Suprapubic skin (tissue), 4 donors: ENCODE measurements at regions not wholly inside any gene's neighbourhood (a gene's known extent, or its start where the extent isn't known, plus 50 kb on each side); places are given as distances from the start of the nearest gene placed in this dataset.

Source experiments
- DNase-seq, 2 donors: peaks; one replicate each; pipeline ENCODE4 v3.0.0-alpha.2; 2019; ENCODE audit warnings: low spot score in 2 of 2
- H3K27ac ChIP-seq: fragments of 200-600 bp; sonication (generic); one replicate; pipeline ENCODE4 v1.5.1; 2019
- H3K27me3 ChIP-seq: fragments of 200-600 bp; sonication (generic); one replicate; pipeline ENCODE4 v1.5.1; 2019
- H3K36me3 ChIP-seq: fragments of 200-600 bp; sonication (generic); one replicate; pipeline ENCODE4 v1.5.1; 2019
- H3K4me1 ChIP-seq: fragments of 200-600 bp; sonication (generic); one replicate; pipeline ENCODE4 v1.5.1; 2019
- H3K4me3 ChIP-seq: fragments of 200-600 bp; sonication (generic); one replicate; pipeline ENCODE4 v1.5.1; 2019; ENCODE audit warnings: mild to moderate bottlenecking
- H3K9me3 ChIP-seq: fragments of 200-600 bp; sonication (generic); one replicate; pipeline ENCODE4 v1.5.1; 2019
- EP300 ChIP-seq: sonication (generic); formaldehyde crosslinking; IDR thresholded peaks from one replicate; pipeline ENCODE4 v1.6.1; 2017; ENCODE audit warnings: antibody characterized with exemption
- POLR2A ChIP-seq, 2 donors: fragments of 450-650 bp; IDR thresholded peaks; one replicate each; pipeline ENCODE4 v1.6.1; 2017; ENCODE audit warnings: antibody characterized with exemption in 2 of 2, mild to moderate bottlenecking in 2 of 2, moderate library complexity in 2 of 2
- POLR2AphosphoS5 ChIP-seq, 3 donors: sonication (generic); formaldehyde crosslinking; IDR thresholded peaks; one replicate each; pipeline ENCODE4 v1.6.1; 2017; ENCODE audit warnings: antibody characterized with exemption in 3 of 3
- WGBS: methylation state at CpG from one replicate; pipeline ENCODE4 v1.1.5; 2018; 5-methylcytosine and 5-hydroxymethylcytosine counted together
- TF ChIP-seq, protein P1 (sequence below), 2 donors: fragments of 200-600 bp in 1 of 2; fragments of 450-650 bp in 1 of 2; sonication (generic) in 1 of 2; IDR thresholded peaks; one replicate each; pipeline ENCODE4 v1.5.1; 2016 to 2019; ENCODE audit warnings: antibody characterized with exemption in 2 of 2, mild to moderate bottlenecking in 1 of 2, moderate library complexity in 1 of 2

DNA sequence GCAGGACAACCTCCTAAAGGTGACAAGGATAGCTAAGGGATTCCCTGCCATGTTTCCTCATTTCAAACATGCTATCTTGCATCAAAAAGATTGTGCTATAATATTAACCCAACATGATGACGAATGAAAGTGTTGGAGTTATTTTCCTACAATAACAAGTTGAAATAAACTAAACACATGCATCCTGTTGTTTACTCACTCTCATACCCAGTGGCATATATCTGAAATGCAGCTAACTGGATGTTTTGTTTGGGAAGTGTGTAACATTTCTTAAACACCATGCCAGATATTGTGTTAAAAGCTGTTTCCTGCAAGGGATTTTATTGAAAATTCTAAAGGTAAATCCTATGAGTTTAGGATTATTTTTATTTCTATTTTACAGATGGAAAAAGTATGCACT, 139.6 kb downstream of the TFPI2 start:
- Histone ChIP-seq H3K4me3 (no peak overlapping the region), H3K9me3 (no peaks in the 10 kb centered on the region), H3K27ac (no peak overlapping the region), H3K4me1 (no peaks in the 10 kb centered on the region), H3K36me3 (no peaks in the 10 kb centered on the region), H3K27me3 (no peaks in the 10 kb centered on the region)
- DNase-seq: no peak
- TF ChIP-seq, protein P1, sequence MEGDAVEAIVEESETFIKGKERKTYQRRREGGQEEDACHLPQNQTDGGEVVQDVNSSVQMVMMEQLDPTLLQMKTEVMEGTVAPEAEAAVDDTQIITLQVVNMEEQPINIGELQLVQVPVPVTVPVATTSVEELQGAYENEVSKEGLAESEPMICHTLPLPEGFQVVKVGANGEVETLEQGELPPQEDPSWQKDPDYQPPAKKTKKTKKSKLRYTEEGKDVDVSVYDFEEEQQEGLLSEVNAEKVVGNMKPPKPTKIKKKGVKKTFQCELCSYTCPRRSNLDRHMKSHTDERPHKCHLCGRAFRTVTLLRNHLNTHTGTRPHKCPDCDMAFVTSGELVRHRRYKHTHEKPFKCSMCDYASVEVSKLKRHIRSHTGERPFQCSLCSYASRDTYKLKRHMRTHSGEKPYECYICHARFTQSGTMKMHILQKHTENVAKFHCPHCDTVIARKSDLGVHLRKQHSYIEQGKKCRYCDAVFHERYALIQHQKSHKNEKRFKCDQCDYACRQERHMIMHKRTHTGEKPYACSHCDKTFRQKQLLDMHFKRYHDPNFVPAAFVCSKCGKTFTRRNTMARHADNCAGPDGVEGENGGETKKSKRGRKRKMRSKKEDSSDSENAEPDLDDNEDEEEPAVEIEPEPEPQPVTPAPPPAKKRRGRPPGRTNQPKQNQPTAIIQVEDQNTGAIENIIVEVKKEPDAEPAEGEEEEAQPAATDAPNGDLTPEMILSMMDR (IDR thresholded peaks at IDR 0.05): no peak
- TF ChIP-seq POLR2AphosphoS5 (IDR thresholded peaks at IDR 0.05) (no peak), EP300 (no peak), POLR2A (IDR thresholded peaks at IDR 0.05) (no peak)
- WGBS: 61% methylated on average over 1 of the region's 1 CpG

DNA sequence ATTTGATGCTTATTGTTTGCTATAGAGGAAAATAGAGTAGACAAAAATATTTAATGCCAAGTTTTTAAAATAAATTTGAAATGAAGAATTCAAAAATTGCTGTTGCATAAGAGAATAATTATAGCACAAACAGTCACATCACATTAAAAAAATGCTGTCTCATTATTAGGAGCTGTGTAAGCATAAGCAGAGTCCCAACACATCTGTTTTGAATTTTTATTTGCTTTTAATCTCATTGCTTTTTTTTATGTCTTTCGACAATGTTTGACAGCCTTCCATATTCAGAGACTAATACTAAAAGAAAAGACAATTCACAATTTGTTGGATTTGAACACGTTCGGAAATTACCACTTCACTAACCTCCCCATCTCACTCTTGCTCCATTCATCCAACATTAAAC, 143.5 kb downstream of the TFPI2 start:
- Histone ChIP-seq H3K4me3 (no peak overlapping the region), H3K9me3 (no peaks in the 10 kb centered on the region), H3K27me3 (no peaks in the 10 kb centered on the region), H3K36me3 (no peaks in the 10 kb centered on the region), H3K27ac (no peak overlapping the region), H3K4me1 (no peaks in the 10 kb centered on the region)
- TF ChIP-seq POLR2A (IDR thresholded peaks at IDR 0.05) (no peak), EP300 (no peak), POLR2AphosphoS5 (IDR thresholded peaks at IDR 0.05) (no peak)
- TF ChIP-seq, protein P1 (IDR thresholded peaks at IDR 0.05): no peak
- 60% methylated on average over 3 of the region's 3 CpGs for WGBS
- DNase-seq: no peak

DNA sequence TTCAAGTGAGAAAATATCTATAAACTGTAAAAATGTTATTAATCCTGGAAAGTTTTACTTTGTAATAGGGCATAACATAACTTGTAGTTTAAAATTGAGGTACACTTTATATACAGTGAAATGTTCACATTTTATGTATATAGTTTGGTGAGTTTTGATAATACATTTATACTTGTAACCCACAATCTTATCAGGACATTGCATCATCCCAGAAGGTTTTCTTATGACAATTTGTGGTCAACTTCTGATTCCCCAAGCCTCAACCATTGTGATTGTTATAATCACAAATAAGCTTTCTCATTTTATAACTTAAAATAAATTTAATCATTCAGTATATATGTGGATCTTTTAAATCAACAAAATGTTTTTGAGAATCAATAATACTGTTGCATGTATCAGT, 151.1 kb downstream of the TFPI2 start:
- DNase-seq: no peak
- TF ChIP-seq POLR2AphosphoS5 (IDR thresholded peaks at IDR 0.05) (no peak), EP300 (no peak), POLR2A (IDR thresholded peaks at IDR 0.05) (no peak)
- TF ChIP-seq, protein P1 (IDR thresholded peaks at IDR 0.05): no peak

DNA sequence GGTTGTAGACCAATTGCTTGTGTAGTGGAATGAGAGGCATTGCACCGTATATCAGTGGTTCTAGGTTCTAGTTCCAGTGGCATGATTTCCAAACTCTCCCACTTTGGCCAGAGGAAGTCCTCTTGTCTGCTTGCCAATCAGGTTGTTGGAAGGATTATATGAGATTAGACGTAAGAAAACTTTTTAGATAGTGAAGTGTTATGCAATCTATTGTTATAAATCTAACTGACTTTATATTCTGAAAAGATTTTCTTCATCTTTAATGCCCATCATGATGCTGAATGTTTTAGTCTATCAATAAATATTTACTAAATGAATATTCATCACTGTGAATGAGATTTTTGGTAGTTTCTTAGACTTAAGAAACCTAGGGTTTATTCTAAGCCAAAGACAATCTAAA, 152.6 kb downstream of the TFPI2 start:
- TF ChIP-seq, protein P1 (IDR thresholded peaks at IDR 0.05): no peak
- no peak for TF ChIP-seq POLR2A (IDR thresholded peaks at IDR 0.05)
- no peak for TF ChIP-seq POLR2AphosphoS5 (IDR thresholded peaks at IDR 0.05)
- no peak for TF ChIP-seq EP300
- DNase-seq: no peak
- no peaks in the 10 kb centered on the region for H3K27me3 ChIP-seq
- H3K27ac ChIP-seq: no peak overlapping the region
- 56% methylated on average over 2 of the region's 2 CpGs for WGBS
- no peaks in the 10 kb centered on the region for H3K36me3 ChIP-seq
- H3K4me1 ChIP-seq: no peaks in the 10 kb centered on the region
- H3K4me3 ChIP-seq: no peak overlapping the region
- no peaks in the 10 kb centered on the region for H3K9me3 ChIP-seq

More for the DNA sequence above, 151.1 kb downstream of the TFPI2 start:
- Histone ChIP-seq H3K36me3 (no peaks in the 10 kb centered on the region), H3K4me1 (no peaks in the 10 kb centered on the region), H3K27me3 (no peaks in the 10 kb centered on the region), H3K27ac (no peak overlapping the region), H3K9me3 (no peaks in the 10 kb centered on the region), H3K4me3 (no peak overlapping the region)

DNA sequence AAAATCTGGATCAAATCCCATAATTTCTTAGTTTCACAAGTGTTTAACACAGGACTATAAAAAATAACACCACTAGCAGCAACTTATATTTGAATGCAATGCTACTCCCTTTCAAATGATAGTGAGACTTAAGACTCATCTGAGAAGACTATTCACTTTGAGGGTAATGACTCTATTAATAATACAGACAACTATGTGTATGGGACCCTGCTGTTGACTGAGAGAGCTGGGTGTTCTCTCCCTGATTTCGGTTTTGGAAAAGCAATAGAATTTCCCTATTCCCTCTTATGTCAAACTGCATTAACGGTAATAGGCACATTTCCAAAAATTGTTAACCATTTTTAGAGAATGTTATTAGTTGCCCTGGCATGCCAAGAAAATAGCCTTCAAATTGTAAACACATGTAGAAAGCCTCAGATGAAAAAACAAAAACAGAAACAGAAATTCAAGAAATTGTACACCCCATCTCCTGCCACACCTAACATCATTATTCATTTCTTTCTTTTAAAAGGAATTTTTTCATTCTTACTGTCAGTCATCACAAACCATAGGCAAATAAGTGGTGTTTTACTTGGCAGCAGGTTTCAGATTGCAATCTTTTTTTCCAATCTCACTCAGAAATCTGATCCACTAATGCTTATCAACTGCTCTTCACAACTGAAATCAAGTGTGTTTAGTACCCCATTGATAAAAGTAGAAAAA, 153.7 kb downstream of the TFPI2 start:
- TF ChIP-seq POLR2AphosphoS5 (IDR thresholded peaks at IDR 0.05) (no peak), POLR2A (IDR thresholded peaks at IDR 0.05) (no peak)
- Histone ChIP-seq H3K27ac (no peak overlapping the region), H3K36me3 (no peaks in the 10 kb centered on the region), H3K9me3 (no peaks in the 10 kb centered on the region), H3K4me1 (no peaks in the 10 kb centered on the region), H3K4me3 (no peak overlapping the region), H3K27me3 (no peaks in the 10 kb centered on the region)
- DNase-seq: no peak
- 35% methylated on average over 2 of the region's 2 CpGs for WGBS

DNA sequence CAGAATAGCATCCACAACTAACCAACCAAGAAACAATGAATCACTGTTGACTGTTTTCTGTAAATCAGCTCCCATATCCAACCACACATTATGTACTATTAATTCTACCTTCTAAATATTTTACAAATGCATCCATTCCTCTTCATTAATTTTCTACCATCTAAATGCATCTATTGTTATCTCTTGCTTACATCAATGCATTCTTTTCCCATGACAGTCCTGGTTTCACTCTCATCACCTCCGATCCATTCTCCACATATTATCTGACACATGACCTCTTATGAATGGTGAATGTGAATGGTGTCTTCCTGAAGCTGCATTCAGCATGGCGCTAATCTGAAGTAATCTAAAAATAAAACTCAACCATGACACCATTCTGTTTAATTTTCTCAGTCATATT, 153.8 kb upstream of the CALCR start:
- TF ChIP-seq, protein P1 (IDR thresholded peaks at IDR 0.05): no peak
- no peak for TF ChIP-seq POLR2A (IDR thresholded peaks at IDR 0.05)
- no peak for TF ChIP-seq EP300
- TF ChIP-seq POLR2AphosphoS5 (IDR thresholded peaks at IDR 0.05): no peak
- 67% methylated on average over 2 of the region's 2 CpGs for WGBS

More for the DNA sequence above, 153.8 kb upstream of the CALCR start:
- Histone ChIP-seq H3K9me3 (no peaks in the 10 kb centered on the region), H3K4me3 (no peak overlapping the region), H3K27ac (no peak overlapping the region), H3K27me3 (no peaks in the 10 kb centered on the region), H3K4me1 (no peaks in the 10 kb centered on the region), H3K36me3 (no peaks in the 10 kb centered on the region)
- DNase-seq: no peak
